PFSK-1 (cell line): ENCODE measurements at regions not wholly inside any gene's neighbourhood (a gene's known extent, or its start where the extent isn't known, plus 50 kb on each side); places are given as distances from the start of the nearest gene placed in this dataset.

ENCODE experiments used
- POLR2AphosphoS5 ChIP-seq: IDR thresholded peaks from 2 replicates; pipeline ENCODE4 v1.6.1; 2012; ENCODE audit warnings: low read depth, mild to moderate bottlenecking, control low read depth, low read length, moderate library complexity
- REST ChIP-seq, 2 experiments: IDR thresholded peaks; 2 replicates each; pipeline versions ENCODE4 v1.6.1 to v1.8.0; 2011 to 2012; ENCODE audit warnings: low read depth in 2 of 2, low read length in 2 of 2, control low read depth in 1 of 2, inconsistent platforms in 1 of 2, mild to moderate bottlenecking in 1 of 2, moderate library complexity in 1 of 2; ENCODE audit not compliant: insufficient read depth in 1 of 2
- SIN3A ChIP-seq: IDR thresholded peaks from 2 replicates; pipeline ENCODE4 v1.6.1; 2012; ENCODE audit warnings: mild to moderate bottlenecking, low read length, moderate library complexity, borderline replicate concordance; ENCODE audit not compliant: insufficient read depth
- TAF1 ChIP-seq: IDR thresholded peaks from 2 replicates; pipeline ENCODE4 v1.6.1; 2012; ENCODE audit warnings: low read length, control low read depth, borderline replicate concordance; ENCODE audit not compliant: insufficient read depth

- TF ChIP-seq REST (IDR thresholded peaks at IDR 0.05; ENCODE audit: insufficient read depth in 1 of 2, low read depth in 2 of 2, low read length in 2 of 2): no peak
- TF ChIP-seq POLR2AphosphoS5: no peak
- TF ChIP-seq TAF1: no peak
- TF ChIP-seq SIN3A: no peak
These were observed 250.9 kb upstream of the CITED2 start for GRCh38 chr6:139625081-139625939.
